Loucy (cell line): ENCODE measurements at regions not wholly inside any gene's neighbourhood (a gene's known extent, or its start where the extent isn't known, plus 50 kb on each side); places are given as distances from the start of the nearest gene placed in this dataset.

Source experiments
- H2AFZ ChIP-seq: fragments of 200-600 bp; sonication (generic); 2 replicates; pipeline ENCODE4 v1.6.0; 2016; ENCODE audit warnings: antibody characterized with exemption, mild to moderate bottlenecking, low read length, moderate library complexity
- H3F3A ChIP-seq: fragments of 200-600 bp; 2 replicates; pipeline ENCODE4 v1.6.0; 2016; ENCODE audit warnings: antibody characterized with exemption, low read depth, mild to moderate bottlenecking
- H3K27me3 ChIP-seq: fragments of 200-600 bp; sonication (generic); 2 replicates; pipeline ENCODE4 v1.6.1; 2014; ENCODE audit warnings: low read length, mild to moderate bottlenecking; ENCODE audit not compliant: insufficient read depth, poor library complexity, severe bottlenecking
- H3K36me3 ChIP-seq: fragments of 200-600 bp; sonication (generic); 2 replicates; pipeline ENCODE4 v1.6.1; 2016; ENCODE audit warnings: low read length; ENCODE audit not compliant: insufficient read depth
- H3K4me1 ChIP-seq: fragments of 200-600 bp; sonication (generic); 2 replicates; pipeline ENCODE4 v1.5.1; 2014; ENCODE audit warnings: low read length, mild to moderate bottlenecking; ENCODE audit not compliant: insufficient read depth, poor library complexity, severe bottlenecking
- H3K4me2 ChIP-seq: fragments of 200-600 bp; sonication (generic); 2 replicates; pipeline ENCODE4 v1.6.0; 2014; ENCODE audit warnings: antibody characterized with exemption, low read length, low read depth, mild to moderate bottlenecking; ENCODE audit not compliant: poor library complexity, severe bottlenecking
- H3K4me3 ChIP-seq: fragments of 200-600 bp; sonication (generic); 2 replicates; pipeline ENCODE4 v1.5.1; 2014; ENCODE audit warnings: low read length, mild to moderate bottlenecking, mixed read lengths; ENCODE audit not compliant: poor library complexity, severe bottlenecking
- H3K79me2 ChIP-seq: fragments of 200-600 bp; sonication (generic); 2 replicates; pipeline ENCODE4 v1.6.1; 2014; ENCODE audit warnings: low read length; ENCODE audit not compliant: insufficient read depth
- H3K9ac ChIP-seq: fragments of 200-600 bp; sonication (generic); 2 replicates; pipeline ENCODE4 v1.6.0; 2014; ENCODE audit warnings: mild to moderate bottlenecking, low read depth, low read length, moderate library complexity; ENCODE audit not compliant: poor library complexity, severe bottlenecking
- H3K9me2 ChIP-seq: fragments of 200-600 bp; sonication (generic); replicated peaks from 2 replicates; pipeline ENCODE4 v1.6.1; 2016; ENCODE audit warnings: low read depth, low read length, mixed read lengths
- H3K9me3 ChIP-seq: fragments of 200-600 bp; sonication (generic); 2 replicates; pipeline ENCODE4 v1.6.1; 2014; ENCODE audit warnings: mild to moderate bottlenecking, antibody characterized with exemption, low read length, low read depth; ENCODE audit not compliant: insufficient read depth
- H4K20me1 ChIP-seq: fragments of 200-600 bp; sonication (generic); 2 replicates; pipeline ENCODE4 v1.6.0; 2014; ENCODE audit warnings: antibody characterized with exemption, low read length, mild to moderate bottlenecking; ENCODE audit not compliant: insufficient read depth, poor library complexity, severe bottlenecking
- CTCF ChIP-seq: fragments of 200-600 bp; sonication (generic); conservative IDR thresholded peaks from 2 replicates; pipeline ENCODE4 v1.5.1; 2014; ENCODE audit warnings: mild to moderate bottlenecking, antibody characterized with exemption, low read length
- EZH2phosphoT487 ChIP-seq: fragments of 200-600 bp; IDR thresholded peaks from 2 replicates; pipeline ENCODE4 v1.6.1; 2018; ENCODE audit warnings: antibody characterized with exemption, mild to moderate bottlenecking, moderate library complexity, borderline replicate concordance

DNA sequence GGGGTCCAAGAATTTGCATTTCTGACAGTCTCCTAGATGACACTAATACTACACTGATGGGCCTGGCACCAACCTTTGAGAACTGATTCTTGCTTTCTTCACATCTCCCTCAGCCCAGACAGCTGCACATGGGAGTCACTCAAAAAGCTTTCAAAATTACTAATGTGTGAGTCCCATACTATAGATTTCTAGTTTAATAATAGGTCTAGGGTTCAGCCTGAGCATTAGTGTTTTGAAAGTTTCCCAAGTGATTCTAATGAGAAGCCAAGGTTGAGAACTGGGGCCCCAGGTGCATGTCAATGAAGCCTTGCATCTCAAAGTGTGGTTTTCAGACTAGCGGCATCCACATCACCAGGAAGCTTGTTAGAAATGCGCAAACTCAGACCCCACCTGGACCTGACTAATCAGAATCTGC, 159.9 kb upstream of the CMC1 start:
- H3K36me3 ChIP-seq: no peaks in the 10 kb centered on the region
- H3K27me3 ChIP-seq: no peaks in the 10 kb centered on the region
- H3K9me2 ChIP-seq: no peaks in the 10 kb centered on the region
- no peaks in the 10 kb centered on the region for H3K4me1 ChIP-seq
- no peaks in the 10 kb centered on the region for H4K20me1 ChIP-seq
- H3K9me3 ChIP-seq: no peaks in the 10 kb centered on the region
- TF ChIP-seq EZH2phosphoT487: no peak
- no peak for TF ChIP-seq CTCF
- no peak overlapping the region for H3K9ac ChIP-seq
- no peaks in the 10 kb centered on the region for H3K79me2 ChIP-seq
- H3K4me3 ChIP-seq: no peak overlapping the region
- H2AFZ ChIP-seq: no peak overlapping the region
- H3F3A ChIP-seq: no peaks in the 10 kb centered on the region
- H3K4me2 ChIP-seq: no peak overlapping the region

DNA sequence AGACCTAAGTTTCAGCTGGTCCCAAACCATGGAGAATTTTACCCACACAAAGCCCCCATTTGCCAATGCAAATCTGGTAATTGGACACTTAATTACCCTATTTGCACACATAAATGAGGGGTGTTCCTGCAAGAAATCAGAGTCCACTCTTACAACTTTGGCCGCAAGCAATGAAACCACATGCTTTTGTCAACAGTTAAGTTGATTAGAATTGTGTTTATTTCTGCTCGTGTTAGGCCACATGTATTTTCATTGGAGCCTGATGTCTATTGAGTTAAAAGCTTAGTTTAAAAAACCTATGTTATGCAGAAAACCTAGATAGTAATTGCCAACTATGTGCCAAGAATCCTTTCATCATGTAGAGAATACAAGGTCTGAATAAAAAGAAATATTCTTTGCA, 153.8 kb upstream of the CMC1 start:
- no peaks in the 10 kb centered on the region for H3K9me3 ChIP-seq

DNA sequence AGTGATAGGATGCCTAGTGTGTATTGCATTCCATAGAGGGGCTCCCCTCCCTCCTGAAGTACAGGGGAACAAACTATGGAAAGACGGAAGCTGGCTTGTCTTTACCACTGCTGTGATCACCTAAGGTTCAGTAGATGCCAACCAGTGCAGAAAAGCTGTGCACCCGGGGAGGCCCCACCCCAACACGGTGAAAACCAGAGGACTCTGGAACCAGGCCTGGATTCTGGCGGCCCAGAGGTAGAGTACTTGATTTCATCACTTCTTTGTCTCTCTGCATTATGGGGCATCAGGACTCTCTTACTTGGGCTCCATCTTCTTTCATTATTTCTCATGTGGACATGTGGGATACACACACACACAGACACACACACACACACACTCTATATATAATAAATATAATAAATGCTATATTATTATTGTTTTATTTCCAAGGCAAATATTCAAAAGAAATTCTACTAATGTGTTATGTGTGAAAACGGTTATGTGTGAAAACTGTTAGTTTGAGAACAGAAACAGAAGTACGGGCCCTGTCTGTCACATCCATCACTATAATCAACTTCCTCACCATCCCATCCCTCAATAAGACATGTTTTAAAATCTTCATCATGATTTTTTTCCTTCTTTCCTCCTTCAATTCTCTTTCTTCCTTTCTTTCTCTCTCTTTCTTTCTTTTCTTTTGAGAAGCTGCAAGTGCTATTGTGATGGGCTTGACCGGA, 152.4 kb upstream of the CMC1 start:
- Histone ChIP-seq H3K9me3 (no peaks in the 10 kb centered on the region; the same call in 1 of the 2 replicates), H3K9me2 (no peaks in the 10 kb centered on the region), H3K4me1 (no peaks in the 10 kb centered on the region), H3K27me3 (no peaks in the 10 kb centered on the region), H3K4me2 (no peak overlapping the region), H3K36me3 (no peaks in the 10 kb centered on the region), H3K4me3 (no peak overlapping the region), H3F3A (no peaks in the 10 kb centered on the region), H3K9ac (no peak overlapping the region), H4K20me1 (no peaks in the 10 kb centered on the region), H2AFZ (no peak overlapping the region), H3K79me2 (no peaks in the 10 kb centered on the region)
- TF ChIP-seq CTCF (no peak), EZH2phosphoT487 (no peak)

More for the DNA sequence above, 153.8 kb upstream of the CMC1 start:
- no peak overlapping the region for H3K4me3 ChIP-seq
- no peaks in the 10 kb centered on the region for H3K36me3 ChIP-seq
- H3K79me2 ChIP-seq: no peaks in the 10 kb centered on the region
- H4K20me1 ChIP-seq: no peaks in the 10 kb centered on the region
- H3K9ac ChIP-seq: no peak overlapping the region
- H3K4me1 ChIP-seq: no peaks in the 10 kb centered on the region
- no peak overlapping the region for H2AFZ ChIP-seq
- no peak for TF ChIP-seq CTCF
- TF ChIP-seq EZH2phosphoT487: no peak
- no peaks in the 10 kb centered on the region for H3K27me3 ChIP-seq
- no peaks in the 10 kb centered on the region for H3F3A ChIP-seq
- no peak overlapping the region for H3K4me2 ChIP-seq
- H3K9me2 ChIP-seq: no peaks in the 10 kb centered on the region
